Spleen (tissue), 11 donors: ENCODE measurements at regions not wholly inside any gene's neighbourhood (a gene's known extent, or its start where the extent isn't known, plus 50 kb on each side); places are given as distances from the start of the nearest gene placed in this dataset.

Experiments used
- DNase-seq: peaks from one replicate; pipeline ENCODE4 v3.0.0-alpha.2; 2020
- H3K27ac ChIP-seq, 8 donors: fragments of 200-600 bp; sonication (generic) in 7 of 8; 1 replicate in 4 of 8; 2 replicates in 4 of 8; pipeline versions ENCODE4 v1.5.0 to v1.8.0; 2016 to 2021; ENCODE audit warnings: inconsistent platforms in 4 of 8, mild to moderate bottlenecking in 4 of 8, moderate library complexity in 1 of 8
- H3K27me3 ChIP-seq, 7 donors: fragments of 200-600 bp; sonication (generic) in 6 of 7; replicated peaks in 1 of 7; 1 replicate in 4 of 7; 2 replicates in 3 of 7; pipeline versions ENCODE4 v1.5.0 to v1.8.0; 2016 to 2021; ENCODE audit warnings: inconsistent platforms in 3 of 7, mild to moderate bottlenecking in 1 of 7
- H3K36me3 ChIP-seq, 6 donors: fragments of 200-600 bp; sonication (generic) in 5 of 6; 1 replicate in 4 of 6; 2 replicates in 2 of 6; pipeline versions ENCODE4 v1.5.0 to v1.8.0; 2016 to 2021; ENCODE audit warnings: inconsistent platforms in 2 of 6
- H3K4me1 ChIP-seq, 6 donors: fragments of 200-600 bp; sonication (generic) in 5 of 6; 1 replicate in 3 of 6; 2 replicates in 3 of 6; pipeline versions ENCODE4 v1.5.0 to v1.8.0; 2016 to 2021; ENCODE audit warnings: inconsistent platforms in 3 of 6
- H3K4me3 ChIP-seq, 8 donors: fragments of 200-600 bp; sonication (generic) in 7 of 8; 1 replicate in 4 of 8; 2 replicates in 4 of 8; pipeline versions ENCODE4 v1.5.0 to v1.8.0; 2016 to 2021; ENCODE audit warnings: inconsistent platforms in 4 of 8, mild to moderate bottlenecking in 4 of 8, moderate library complexity in 2 of 8
- H3K9me3 ChIP-seq, 8 donors: fragments of 200-600 bp; sonication (generic) in 7 of 8; 1 replicate in 4 of 8; 2 replicates in 4 of 8; pipeline versions ENCODE4 v1.5.0 to v1.8.0; 2016 to 2021; ENCODE audit warnings: inconsistent platforms in 4 of 8
- CTCF ChIP-seq, 11 experiments: fragments of 200-600 bp in 7 of 11; fragments of 450-650 bp in 4 of 11; sonication (generic) in 4 of 11; IDR thresholded peaks in 8 of 11; conservative IDR thresholded peaks in 3 of 11; 1 replicate in 7 of 11; 2 replicates in 4 of 11; pipeline versions ENCODE4 v1.4.0 to v1.8.0; 2016 to 2021; ENCODE audit warnings: antibody characterized with exemption in 11 of 11, inconsistent platforms in 4 of 11, mild to moderate bottlenecking in 1 of 11
- POLR2A ChIP-seq, 3 donors: fragments of 450-650 bp; IDR thresholded peaks; one replicate each; pipeline ENCODE4 v1.5.1; 2017; ENCODE audit warnings: antibody characterized with exemption in 3 of 3, mild to moderate bottlenecking in 1 of 3
- POLR2AphosphoS5 ChIP-seq, 3 donors: sonication (generic); formaldehyde crosslinking; IDR thresholded peaks; one replicate each; pipeline ENCODE4 v1.5.1; 2017; ENCODE audit warnings: antibody characterized with exemption in 3 of 3
- WGBS, 5 donors: extraction: QIAGEN DNeasy Blood & Tissue Kit in 3 of 5; methylation state at CpG; one replicate each; pipeline versions ENCODE4 v1.1.5 to v1.1.7; 2013 to 2018; 5-methylcytosine and 5-hydroxymethylcytosine counted together
- intact Hi-C: fragments of 100-400 bp; cut with DNase I; formaldehyde crosslinking; loops from one replicate; pipeline ENCODE4 v1.15.0; 2023; ENCODE audit warnings: low total_unique reads
- donor health status: healthy with polysubstance abuse.
- donor health status: DM: no; HTN: no; CAD: no; lungs with moderate emphysema.
- donor health status: DM: no; HTN: no; CAD: no.
- donor health status: Bipolar disorder and iron deficiency.
- donor health status: healthy.
- donor health status: DM: no; HTN: no; CAD: no.
- donor health status: DM: yes; HTN: yes; CAD: no.

GRCh38 chr4:130361616-130362015 is 1265.7 kb downstream of the C4orf33 start:
- no peaks in the 10 kb centered on the region for H3K27me3 ChIP-seq
- no peaks in the 10 kb centered on the region for H3K9me3 ChIP-seq
- no peak for TF ChIP-seq POLR2A (IDR thresholded peaks at IDR 0.05)
- TF ChIP-seq POLR2AphosphoS5 (IDR thresholded peaks at IDR 0.05), result no peak
- TF ChIP-seq CTCF (IDR thresholded peaks at IDR 0.05 in 8 of 11, conservative IDR thresholded peaks at IDR 0.05 in 3 of 11), result no peak
- WGBS, 5 donors, result 77 to 85% (median 81%) methylated on average over 5 of the region's 5 CpGs
- H3K4me3 ChIP-seq, result no peak overlapping the region
- no peaks in the 10 kb centered on the region for H3K36me3 ChIP-seq
- no peak overlapping the region for H3K27ac ChIP-seq
- no peaks in the 10 kb centered on the region for H3K4me1 ChIP-seq
- intact Hi-C loops, result no loop called here
- no peak for DNase-seq

- no peaks in the 10 kb centered on the region for H3K4me1 ChIP-seq
- H3K27ac ChIP-seq, result no peak overlapping the region
- no peak for DNase-seq
- H3K36me3 ChIP-seq, result no peaks in the 10 kb centered on the region
- TF ChIP-seq POLR2A (IDR thresholded peaks at IDR 0.05) (no peak), CTCF (IDR thresholded peaks at IDR 0.05 in 8 of 11, conservative IDR thresholded peaks at IDR 0.05 in 3 of 11) (no peak), POLR2AphosphoS5 (IDR thresholded peaks at IDR 0.05) (no peak)
- no peak overlapping the region for H3K4me3 ChIP-seq
- no peaks in the 10 kb centered on the region for H3K27me3 ChIP-seq
- no peaks in the 10 kb centered on the region for H3K9me3 ChIP-seq
- intact Hi-C loops, result no loop called here
These were observed 1272.7 kb downstream of the C4orf33 start for GRCh38 chr4:130368668-130369067.

GRCh38 chr4:130393231-130393630 is 1297.3 kb downstream of the C4orf33 start:
- intact Hi-C loops, result no loop called here
- no peak overlapping the region for H3K4me3 ChIP-seq
- no peaks in the 10 kb centered on the region for H3K27me3 ChIP-seq
- H3K4me1 ChIP-seq, result no peaks in the 10 kb centered on the region
- no peak for TF ChIP-seq POLR2AphosphoS5 (IDR thresholded peaks at IDR 0.05)
- TF ChIP-seq POLR2A (IDR thresholded peaks at IDR 0.05), result no peak
- TF ChIP-seq CTCF (IDR thresholded peaks at IDR 0.05 in 8 of 11, conservative IDR thresholded peaks at IDR 0.05 in 3 of 11), result no peak
- no peaks in the 10 kb centered on the region for H3K36me3 ChIP-seq
- no peaks in the 10 kb centered on the region for H3K9me3 ChIP-seq
- no peak for DNase-seq
- H3K27ac ChIP-seq, result no peak overlapping the region

- Histone ChIP-seq H3K4me1 (no peaks in the 10 kb centered on the region), H3K27ac (no peak overlapping the region), H3K9me3 (no peaks in the 10 kb centered on the region), H3K27me3 (no peaks in the 10 kb centered on the region), H3K36me3 (no peaks in the 10 kb centered on the region), H3K4me3 (no peak overlapping the region)
- no peak for TF ChIP-seq CTCF (IDR thresholded peaks at IDR 0.05 in 8 of 11, conservative IDR thresholded peaks at IDR 0.05 in 3 of 11)
- TF ChIP-seq POLR2AphosphoS5 (IDR thresholded peaks at IDR 0.05), result no peak
- no peak for TF ChIP-seq POLR2A (IDR thresholded peaks at IDR 0.05)
- intact Hi-C loops, result no loop called here
- 62 to 94% (median 84%) methylated on average over 3 of the region's 3 CpGs for WGBS, 5 donors
- DNase-seq, result no peak
These were observed 1297.7 kb downstream of the C4orf33 start for GRCh38 chr4:130393642-130394041.
